ENCODE measurements at regions not wholly inside any gene's neighbourhood (a gene's known extent, or its start where the extent isn't known, plus 50 kb on each side); places are given as distances from the start of the nearest gene placed in this dataset.

DNA sequence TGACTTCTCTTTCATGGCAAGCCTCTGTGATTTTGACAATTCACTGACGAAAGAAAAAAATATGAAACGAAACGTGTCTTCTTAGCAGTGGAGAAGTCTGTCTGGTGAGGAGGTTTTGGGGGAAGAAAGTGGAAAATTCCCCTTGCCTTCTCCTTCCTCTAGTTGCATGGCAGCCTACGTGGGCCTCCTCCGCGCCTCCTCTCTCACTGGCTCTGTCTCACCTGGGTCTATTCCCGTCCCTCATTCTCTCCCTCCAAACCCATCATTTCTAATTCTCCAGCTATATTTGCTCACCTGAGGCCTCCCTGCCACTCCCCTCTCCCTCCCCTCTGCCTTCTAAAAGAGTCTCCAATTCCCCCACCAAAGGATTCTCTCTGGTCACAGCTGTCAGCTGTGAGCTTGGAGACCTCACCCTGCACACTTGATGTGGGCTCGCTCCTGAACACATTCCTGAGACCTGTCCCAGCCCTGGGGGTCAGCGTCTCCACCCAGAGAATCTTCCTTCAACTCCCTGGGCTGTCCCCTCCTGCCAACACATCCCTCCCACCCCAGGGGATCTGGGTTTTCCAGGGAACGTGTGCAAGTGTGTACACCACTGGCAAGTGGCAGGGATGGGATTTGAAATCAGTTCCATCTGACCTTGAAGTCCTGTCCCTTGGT, 159.6 kb upstream of the PMEPA1 start:
- TF ChIP-seq TAF1 (IDR thresholded peaks at IDR 0.05; ENCODE audit: borderline replicate concordance, insufficient read depth, low read length), result no peak
- no peak for TF ChIP-seq FOXP2 (optimal IDR thresholded peaks at IDR 0.05; ENCODE audit: borderline replicate concordance, extremely low read depth, extremely low read length, insufficient read depth)
- TF ChIP-seq SIN3A (IDR thresholded peaks at IDR 0.05; ENCODE audit: borderline replicate concordance, insufficient read depth, low read length), result no peak
- TF ChIP-seq POLR2AphosphoS5 (IDR thresholded peaks at IDR 0.05; ENCODE audit: low read depth, low read length), result no peak
- TF ChIP-seq, protein P1, sequence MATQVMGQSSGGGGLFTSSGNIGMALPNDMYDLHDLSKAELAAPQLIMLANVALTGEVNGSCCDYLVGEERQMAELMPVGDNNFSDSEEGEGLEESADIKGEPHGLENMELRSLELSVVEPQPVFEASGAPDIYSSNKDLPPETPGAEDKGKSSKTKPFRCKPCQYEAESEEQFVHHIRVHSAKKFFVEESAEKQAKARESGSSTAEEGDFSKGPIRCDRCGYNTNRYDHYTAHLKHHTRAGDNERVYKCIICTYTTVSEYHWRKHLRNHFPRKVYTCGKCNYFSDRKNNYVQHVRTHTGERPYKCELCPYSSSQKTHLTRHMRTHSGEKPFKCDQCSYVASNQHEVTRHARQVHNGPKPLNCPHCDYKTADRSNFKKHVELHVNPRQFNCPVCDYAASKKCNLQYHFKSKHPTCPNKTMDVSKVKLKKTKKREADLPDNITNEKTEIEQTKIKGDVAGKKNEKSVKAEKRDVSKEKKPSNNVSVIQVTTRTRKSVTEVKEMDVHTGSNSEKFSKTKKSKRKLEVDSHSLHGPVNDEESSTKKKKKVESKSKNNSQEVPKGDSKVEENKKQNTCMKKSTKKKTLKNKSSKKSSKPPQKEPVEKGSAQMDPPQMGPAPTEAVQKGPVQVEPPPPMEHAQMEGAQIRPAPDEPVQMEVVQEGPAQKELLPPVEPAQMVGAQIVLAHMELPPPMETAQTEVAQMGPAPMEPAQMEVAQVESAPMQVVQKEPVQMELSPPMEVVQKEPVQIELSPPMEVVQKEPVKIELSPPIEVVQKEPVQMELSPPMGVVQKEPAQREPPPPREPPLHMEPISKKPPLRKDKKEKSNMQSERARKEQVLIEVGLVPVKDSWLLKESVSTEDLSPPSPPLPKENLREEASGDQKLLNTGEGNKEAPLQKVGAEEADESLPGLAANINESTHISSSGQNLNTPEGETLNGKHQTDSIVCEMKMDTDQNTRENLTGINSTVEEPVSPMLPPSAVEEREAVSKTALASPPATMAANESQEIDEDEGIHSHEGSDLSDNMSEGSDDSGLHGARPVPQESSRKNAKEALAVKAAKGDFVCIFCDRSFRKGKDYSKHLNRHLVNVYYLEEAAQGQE (IDR thresholded peaks at IDR 0.05; ENCODE audit: insufficient read depth in 1 of 2, low read depth in 2 of 2, low read length in 2 of 2), result no peak

DNA sequence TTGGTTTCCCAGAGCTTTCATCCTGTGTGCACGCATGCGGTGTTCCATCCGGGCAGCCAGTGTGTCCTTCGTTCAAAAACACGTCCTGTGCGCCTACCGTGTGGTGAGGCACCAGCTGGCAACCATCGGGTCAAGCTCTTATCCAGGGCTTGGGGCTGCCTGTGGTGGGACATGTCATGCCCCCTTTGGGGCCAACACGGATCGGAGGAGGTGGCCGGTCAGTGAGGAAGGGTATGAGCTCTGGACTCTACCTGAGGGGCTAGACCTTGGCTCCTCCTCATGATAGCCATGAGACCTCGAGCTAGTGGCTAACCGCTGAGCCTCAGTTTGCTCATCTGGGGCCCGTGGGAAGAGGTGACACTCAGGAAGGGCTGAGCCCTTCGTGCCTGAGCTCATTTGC, 158.5 kb upstream of the PMEPA1 start:
- no peak for TF ChIP-seq FOXP2 (optimal IDR thresholded peaks at IDR 0.05; ENCODE audit: borderline replicate concordance, extremely low read depth, extremely low read length, insufficient read depth)
- no peak for TF ChIP-seq TAF1 (IDR thresholded peaks at IDR 0.05; ENCODE audit: borderline replicate concordance, insufficient read depth, low read length)
- no peak for TF ChIP-seq POLR2AphosphoS5 (IDR thresholded peaks at IDR 0.05; ENCODE audit: low read depth, low read length)
- TF ChIP-seq SIN3A (IDR thresholded peaks at IDR 0.05; ENCODE audit: borderline replicate concordance, insufficient read depth, low read length), result no peak
- TF ChIP-seq, protein P1 (IDR thresholded peaks at IDR 0.05; ENCODE audit: insufficient read depth in 1 of 2, low read depth in 2 of 2, low read length in 2 of 2), result no peak

DNA sequence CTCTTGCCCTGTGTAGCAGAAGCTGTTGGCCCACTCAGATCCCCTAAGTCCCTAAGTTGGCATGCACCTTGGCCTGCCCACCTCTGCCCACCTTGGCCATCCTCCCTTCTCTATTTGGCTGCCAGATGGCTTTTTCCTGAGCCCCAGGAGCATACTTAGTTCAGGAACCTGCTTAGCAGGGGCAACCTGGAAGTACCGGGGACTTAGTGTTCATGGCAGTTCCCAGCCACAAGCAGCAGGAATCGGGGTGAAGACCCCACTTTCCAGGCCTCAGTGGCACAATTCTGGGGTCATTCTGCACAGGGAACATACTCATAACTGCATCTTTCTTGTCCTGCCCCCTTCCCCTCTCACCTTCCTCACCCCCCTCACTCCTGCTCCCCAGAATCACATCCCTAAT, 158.0 kb upstream of the PMEPA1 start:
- TF ChIP-seq, protein P1 (IDR thresholded peaks at IDR 0.05; ENCODE audit: insufficient read depth in 1 of 2, low read depth in 2 of 2, low read length in 2 of 2), result no peak
- TF ChIP-seq FOXP2 (optimal IDR thresholded peaks at IDR 0.05; ENCODE audit: borderline replicate concordance, extremely low read depth, extremely low read length, insufficient read depth) (no peak), TAF1 (IDR thresholded peaks at IDR 0.05; ENCODE audit: borderline replicate concordance, insufficient read depth, low read length) (no peak), SIN3A (IDR thresholded peaks at IDR 0.05; ENCODE audit: borderline replicate concordance, insufficient read depth, low read length) (no peak), POLR2AphosphoS5 (IDR thresholded peaks at IDR 0.05; ENCODE audit: low read depth, low read length) (no peak)

DNA sequence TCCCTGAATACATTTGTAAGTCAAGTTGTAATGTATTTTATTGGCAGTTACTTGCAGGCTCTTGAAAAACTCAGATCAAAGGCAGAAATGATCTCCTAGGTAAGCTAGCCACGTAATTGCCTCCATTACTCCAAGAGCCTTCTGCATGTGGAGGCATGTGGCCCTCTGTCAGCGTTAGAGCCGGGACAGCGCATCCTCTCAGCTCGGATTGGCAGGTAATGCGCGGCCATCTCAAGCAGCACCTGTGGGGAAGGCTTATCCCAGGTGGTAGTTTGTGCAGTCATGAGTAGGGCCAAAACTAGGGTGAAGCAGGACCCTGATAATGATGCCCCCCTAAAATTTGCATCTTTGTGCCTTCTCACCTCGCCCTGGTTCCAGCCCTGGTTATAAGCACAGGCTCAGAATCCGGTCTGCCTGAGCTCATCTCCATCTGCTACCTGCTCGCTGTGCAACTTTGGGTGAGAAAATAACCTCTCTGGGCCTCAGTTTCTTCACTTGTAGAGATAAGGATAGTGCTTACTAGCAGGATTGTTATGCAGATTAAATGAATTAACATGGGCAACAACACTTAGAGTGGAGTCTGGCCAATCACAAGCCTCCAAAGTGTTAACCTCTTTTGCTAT, 157.5 kb upstream of the PMEPA1 start:
- TF ChIP-seq TAF1 (IDR thresholded peaks at IDR 0.05; ENCODE audit: borderline replicate concordance, insufficient read depth, low read length) (no peak), FOXP2 (optimal IDR thresholded peaks at IDR 0.05; ENCODE audit: borderline replicate concordance, extremely low read depth, extremely low read length, insufficient read depth) (no peak), POLR2AphosphoS5 (IDR thresholded peaks at IDR 0.05; ENCODE audit: low read depth, low read length) (no peak), SIN3A (IDR thresholded peaks at IDR 0.05; ENCODE audit: borderline replicate concordance, insufficient read depth, low read length) (no peak)
- TF ChIP-seq, protein P1 (IDR thresholded peaks at IDR 0.05; ENCODE audit: insufficient read depth in 1 of 2, low read depth in 2 of 2, low read length in 2 of 2), result no peak
